Sigmoid colon (tissue), 4 donors: ENCODE measurements at regions not wholly inside any gene's neighbourhood (a gene's known extent, or its start where the extent isn't known, plus 50 kb on each side); places are given as distances from the start of the nearest gene placed in this dataset.

Experiments
- POLR2A ChIP-seq, 2 donors: fragments of 450-650 bp; IDR thresholded peaks; one replicate each; pipeline ENCODE4 v1.6.1; 2016; ENCODE audit warnings: antibody characterized with exemption in 2 of 2, mild to moderate bottlenecking in 2 of 2, moderate library complexity in 2 of 2
- POLR2AphosphoS5 ChIP-seq, 4 donors: sonication (generic); formaldehyde crosslinking; IDR thresholded peaks; one replicate each; pipeline ENCODE4 v1.6.1; 2017; ENCODE audit warnings: antibody characterized with exemption in 4 of 4
- TF ChIP-seq, protein P1 (sequence below), 4 experiments: fragments of 450-650 bp in 3 of 4; fragments of 200-600 bp in 1 of 4; IDR thresholded peaks; one replicate each; pipeline ENCODE4 v1.5.1; 2016 to 2019; ENCODE audit warnings: antibody characterized with exemption in 4 of 4, mild to moderate bottlenecking in 3 of 4, moderate library complexity in 2 of 4

DNA sequence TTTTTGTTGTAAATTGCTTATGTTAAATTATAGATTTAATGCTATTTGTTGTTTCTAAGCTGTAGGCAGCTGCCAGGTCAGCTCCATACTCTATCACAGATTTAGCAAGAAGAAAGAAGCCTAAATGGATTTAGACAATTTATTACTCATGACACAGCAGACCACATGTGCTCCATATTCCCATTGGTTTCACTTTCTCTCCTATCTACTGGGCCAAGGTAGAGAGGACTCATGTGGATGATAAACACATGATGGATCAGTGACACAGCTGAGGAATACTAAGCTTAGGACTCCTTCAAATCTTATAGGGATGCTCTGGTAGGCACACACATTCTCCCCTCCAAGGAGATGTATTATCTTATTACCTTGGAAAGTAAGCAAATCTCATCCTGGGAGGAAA, 553.0 kb upstream of the ADGRB3 start:
- TF ChIP-seq, protein P1, sequence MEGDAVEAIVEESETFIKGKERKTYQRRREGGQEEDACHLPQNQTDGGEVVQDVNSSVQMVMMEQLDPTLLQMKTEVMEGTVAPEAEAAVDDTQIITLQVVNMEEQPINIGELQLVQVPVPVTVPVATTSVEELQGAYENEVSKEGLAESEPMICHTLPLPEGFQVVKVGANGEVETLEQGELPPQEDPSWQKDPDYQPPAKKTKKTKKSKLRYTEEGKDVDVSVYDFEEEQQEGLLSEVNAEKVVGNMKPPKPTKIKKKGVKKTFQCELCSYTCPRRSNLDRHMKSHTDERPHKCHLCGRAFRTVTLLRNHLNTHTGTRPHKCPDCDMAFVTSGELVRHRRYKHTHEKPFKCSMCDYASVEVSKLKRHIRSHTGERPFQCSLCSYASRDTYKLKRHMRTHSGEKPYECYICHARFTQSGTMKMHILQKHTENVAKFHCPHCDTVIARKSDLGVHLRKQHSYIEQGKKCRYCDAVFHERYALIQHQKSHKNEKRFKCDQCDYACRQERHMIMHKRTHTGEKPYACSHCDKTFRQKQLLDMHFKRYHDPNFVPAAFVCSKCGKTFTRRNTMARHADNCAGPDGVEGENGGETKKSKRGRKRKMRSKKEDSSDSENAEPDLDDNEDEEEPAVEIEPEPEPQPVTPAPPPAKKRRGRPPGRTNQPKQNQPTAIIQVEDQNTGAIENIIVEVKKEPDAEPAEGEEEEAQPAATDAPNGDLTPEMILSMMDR (IDR thresholded peaks at IDR 0.05), result no peak
- TF ChIP-seq POLR2AphosphoS5 (IDR thresholded peaks at IDR 0.05) (no peak), POLR2A (IDR thresholded peaks at IDR 0.05) (no peak)
